NCI-H748 (cell line): ENCODE measurements at regions not wholly inside any gene's neighbourhood (a gene's known extent, or its start where the extent isn't known, plus 50 kb on each side); places are given as distances from the start of the nearest gene placed in this dataset.
"Not testable (repeated sequence)": the region's sequence is repeated elsewhere in the genome, so short reads cannot be mapped to it uniquely, and the experiment has no call there.

ENCODE experiments used
- DNase-seq: peaks from one replicate; lab custom pipeline; 2025; ENCODE audit not compliant: unreplicated experiment; lab: John Stamatoyannopoulos, UW

DNA sequence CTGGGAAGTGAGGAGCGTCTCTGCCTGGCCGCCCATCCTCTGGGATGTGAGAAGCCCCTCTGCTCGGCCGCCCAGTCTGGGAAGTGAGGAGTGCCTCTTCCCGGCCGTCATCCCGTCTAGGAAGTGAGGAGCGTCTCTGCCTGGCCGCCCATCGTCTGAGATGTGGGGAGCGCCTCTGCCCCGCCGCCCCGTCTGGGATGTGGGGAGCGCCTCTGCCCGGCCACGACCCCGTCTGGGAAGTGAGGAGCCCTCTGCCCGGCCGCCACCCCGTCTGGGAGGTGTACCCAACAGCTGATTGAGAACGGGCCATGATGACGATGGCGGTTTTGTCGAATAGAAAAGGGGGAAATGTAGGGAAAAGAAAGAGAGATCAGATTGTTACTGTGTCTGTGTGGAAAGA, 173.9 kb upstream of the PRSS1 start:
- DNase-seq, result not testable (repeated sequence)

- DNase-seq, result no peak
These were observed 177.7 kb upstream of the PRSS1 start for GRCh38 chr7:142571581-142571980.

GRCh38 chr7:142569851-142570250, 179.4 kb upstream of the PRSS1 start:
- DNase-seq, result no peak

- DNase-seq, result no peak
These were observed 180.7 kb upstream of the PRSS1 start for GRCh38 chr7:142568435-142569097.

- DNase-seq, result no peak
These were observed 181.8 kb upstream of the PRSS1 start for GRCh38 chr7:142567201-142568075.

DNA sequence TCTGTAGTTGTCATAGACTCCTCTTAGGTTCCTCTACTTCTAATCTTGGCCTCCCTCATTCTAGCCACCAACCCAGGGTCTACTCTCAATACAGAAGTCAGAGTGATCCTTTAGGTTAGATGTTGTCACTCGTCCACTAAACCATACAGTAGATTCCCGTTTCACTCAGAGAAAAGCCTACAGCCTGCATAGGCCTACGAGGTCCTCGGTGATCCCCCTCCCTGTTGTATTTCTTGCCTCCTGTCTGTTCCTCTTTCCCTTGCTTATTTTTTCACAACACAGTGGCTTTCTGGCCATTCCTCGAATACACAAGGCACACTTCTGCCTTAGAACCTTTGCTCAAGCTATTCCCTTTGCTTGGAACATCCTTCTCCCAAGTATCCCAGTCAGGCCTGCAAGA, 183.0 kb upstream of the PRSS1 start:
- DNase-seq, result no peak

- not testable (repeated sequence) for DNase-seq
These were observed 185.1 kb upstream of the PRSS1 start for GRCh38 chr7:142564125-142564524.

- no peak for DNase-seq
These were observed 185.8 kb upstream of the PRSS1 start for GRCh38 chr7:142563470-142563869.

DNA sequence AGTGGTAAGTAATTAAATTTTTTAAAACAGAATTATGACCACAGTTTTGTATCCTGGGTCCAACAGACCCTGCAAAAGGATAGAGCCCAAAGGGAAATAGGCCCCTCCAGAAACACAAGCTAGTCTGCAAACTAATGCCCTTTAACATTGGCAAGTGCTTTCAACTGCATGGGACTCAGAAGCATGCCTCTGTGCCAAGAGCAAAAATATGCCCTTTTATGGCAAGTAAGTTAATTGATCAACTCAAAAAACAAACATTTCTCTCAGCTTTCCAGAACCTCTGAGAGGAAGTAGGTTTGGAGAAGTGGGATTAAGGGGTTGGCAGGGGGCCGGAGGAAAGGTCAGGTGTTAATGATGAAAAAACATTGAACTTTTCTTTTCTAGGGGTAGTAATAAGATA, 186.6 kb upstream of the PRSS1 start:
- DNase-seq, result no peak

- not testable (repeated sequence) for DNase-seq
These were observed 187.9 kb upstream of the PRSS1 start for GRCh38 chr7:142561396-142561795.

DNA sequence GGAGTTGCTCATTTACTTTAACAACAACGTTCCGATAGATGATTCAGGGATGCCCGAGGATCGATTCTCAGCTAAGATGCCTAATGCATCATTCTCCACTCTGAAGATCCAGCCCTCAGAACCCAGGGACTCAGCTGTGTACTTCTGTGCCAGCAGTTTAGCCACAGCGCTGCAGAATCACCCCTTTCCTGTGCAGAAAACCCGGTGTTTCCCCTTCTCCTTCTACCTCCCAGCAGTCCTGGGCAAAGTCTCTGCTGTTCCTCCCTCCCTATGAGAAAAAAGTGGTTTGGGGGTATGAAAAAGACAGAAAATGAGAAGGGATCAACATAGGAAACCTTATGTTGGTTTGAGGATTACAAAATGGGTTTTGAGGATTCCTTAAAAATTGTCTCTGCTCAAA, 188.5 kb upstream of the PRSS1 start:
- not testable (repeated sequence) for DNase-seq

DNA sequence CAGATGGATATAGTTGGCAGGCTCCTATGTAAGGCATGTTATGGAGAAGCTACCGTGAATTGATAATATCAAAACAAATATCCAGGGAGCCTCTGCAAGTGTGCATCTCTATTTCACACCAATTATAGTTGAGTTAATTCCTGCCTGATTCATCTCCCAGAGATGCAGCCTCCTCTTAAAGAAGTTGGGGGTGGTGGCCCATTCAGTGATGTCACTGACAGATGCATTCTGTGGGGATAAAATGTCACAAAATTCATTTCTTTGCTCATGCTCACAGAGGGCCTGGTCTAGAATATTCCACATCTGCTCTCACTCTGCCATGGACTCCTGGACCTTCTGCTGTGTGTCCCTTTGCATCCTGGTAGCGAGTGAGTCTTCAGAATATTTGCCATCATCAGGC, 189.1 kb upstream of the PRSS1 start:
- DNase-seq, result no peak

GRCh38 chr7:142557971-142558582, 191.2 kb upstream of the PRSS1 start:
- DNase-seq, result peak; percentile 33

GRCh38 chr7:142556740-142557139, 192.5 kb upstream of the PRSS1 start:
- no peak for DNase-seq

- no peak for DNase-seq
These were observed 194.4 kb upstream of the PRSS1 start for GRCh38 chr7:142554560-142555532.

DNA sequence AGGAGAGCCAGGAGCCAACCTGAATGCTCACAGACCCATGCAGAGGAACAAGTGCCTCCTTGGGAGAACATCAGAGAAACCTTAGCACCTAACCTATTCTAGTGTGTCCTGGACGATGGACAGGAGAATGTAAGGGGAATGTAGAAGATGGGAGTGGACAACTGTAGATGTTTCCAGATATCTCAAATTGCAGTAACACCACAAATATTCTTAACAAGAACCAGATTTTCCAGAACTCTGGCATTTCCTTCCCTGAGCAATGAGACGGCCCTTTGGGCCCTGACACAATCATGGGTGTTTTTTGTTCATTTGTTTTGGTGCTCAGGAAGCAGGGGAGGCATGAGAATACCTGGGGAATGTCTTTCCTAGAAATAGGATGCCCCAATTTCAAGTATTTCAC, 196.1 kb upstream of the PRSS1 start:
- no peak for DNase-seq

GRCh38 chr7:142548978-142549377, 200.3 kb upstream of the PRSS1 start:
- DNase-seq, result no peak

DNA sequence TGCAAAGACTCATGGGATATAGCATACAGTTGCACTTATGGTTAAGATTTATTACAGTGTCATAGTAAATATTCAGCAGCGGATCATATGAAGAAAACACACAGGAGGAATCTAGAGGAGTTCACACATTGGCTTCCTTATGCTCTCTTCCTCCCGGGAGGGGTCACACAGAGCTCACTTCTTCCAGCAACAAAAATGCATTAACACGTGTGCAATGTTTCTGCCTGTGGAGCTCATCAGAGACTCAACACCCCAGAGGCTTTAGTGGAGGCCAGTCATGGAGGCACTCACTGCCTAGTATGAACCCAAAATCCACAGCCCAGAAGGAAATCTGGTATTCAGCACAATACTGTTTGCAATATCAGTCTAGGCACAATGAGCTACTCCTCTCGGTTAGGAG, 202.8 kb upstream of the PRSS1 start:
- DNase-seq, result no peak

DNA sequence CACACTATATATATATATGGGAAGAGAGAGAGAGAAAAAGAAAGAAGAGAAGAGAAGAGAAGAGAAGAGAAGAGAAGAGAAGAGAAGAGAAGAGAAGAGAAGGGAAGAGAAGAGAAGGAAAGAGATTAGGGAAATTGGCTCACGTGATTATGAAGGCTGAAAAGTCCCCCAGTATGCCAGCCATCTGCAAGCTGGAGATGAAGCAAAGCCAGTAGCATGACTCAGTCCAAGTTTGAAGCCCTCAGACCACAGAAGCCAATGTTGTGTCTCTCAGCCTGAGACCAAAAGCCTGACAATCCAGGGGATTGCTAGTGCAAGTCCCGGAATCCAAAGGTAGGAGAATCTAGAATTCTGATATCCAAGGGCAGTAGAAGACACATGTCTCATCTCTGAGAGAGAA, 206.3 kb upstream of the PRSS1 start:
- no peak for DNase-seq

- no peak for DNase-seq
These were observed 207.2 kb upstream of the PRSS1 start for GRCh38 chr7:142542105-142542504.

DNA sequence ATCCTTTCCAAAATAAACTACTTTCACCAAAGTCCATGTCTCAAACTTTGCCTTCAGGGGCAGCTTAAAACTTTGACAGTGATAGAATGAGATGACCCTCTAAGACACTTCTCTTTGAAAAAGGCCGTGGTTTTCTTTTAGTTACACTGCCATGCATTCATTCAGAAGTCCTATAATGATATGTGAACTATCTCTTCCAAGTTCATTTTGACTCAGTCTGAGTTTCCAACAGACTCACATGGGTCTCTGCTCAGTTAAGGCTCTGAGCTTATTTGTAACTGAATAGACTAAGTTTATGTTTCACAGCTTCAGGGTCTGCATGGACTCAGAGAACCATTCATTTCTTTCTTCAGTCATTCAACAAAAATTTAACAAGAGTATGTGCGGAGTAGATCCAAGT, 208.9 kb upstream of the PRSS1 start:
- no peak for DNase-seq
